ENCODE measurements at regions not wholly inside any gene's neighbourhood (a gene's known extent, or its start where the extent isn't known, plus 50 kb on each side); places are given as distances from the start of the nearest gene placed in this dataset.

GRCh38 chr16:86918637-86919036 is 340.3 kb downstream of the FOXL1 start (continued):
- TF ChIP-seq REST (tag by site-specific recombination; IDR thresholded peaks at IDR 0.05) (no peak), SCRT1 (tag by site-specific recombination; IDR thresholded peaks at IDR 0.05; ENCODE audit: borderline replicate concordance) (no peak), ZNF394 (tag by site-specific recombination; IDR thresholded peaks at IDR 0.05; ENCODE audit: borderline replicate concordance) (no peak), ZNF324 (tag by site-specific recombination; IDR thresholded peaks at IDR 0.05) (no peak)

GRCh38 chr16:86919078-86919477 is 340.7 kb downstream of the FOXL1 start:
- CTCF ChIA-PET, result no interaction called here
- no peak overlapping the region for H3K27ac ChIP-seq (ENCODE audit: extremely low read depth, low read depth, low read length)
- H3K9me3 ChIP-seq (ENCODE audit: control insufficient read depth, insufficient read depth, low read depth, low read length), result no peaks in the 10 kb centered on the region
- TF ChIP-seq ZBTB21 (tag by site-specific recombination; IDR thresholded peaks at IDR 0.05) (no peak), HOXC10 (CRISPR knock-in tag; IDR thresholded peaks at IDR 0.05) (no peak), REPIN1 (tag by site-specific recombination; IDR thresholded peaks at IDR 0.05; ENCODE audit: low read depth) (no peak), ZNF785 (tag by site-specific recombination; IDR thresholded peaks at IDR 0.05) (no peak), KLF1 (tag by site-specific recombination; IDR thresholded peaks at IDR 0.05) (no peak), YY2 (tag by site-specific recombination; IDR thresholded peaks at IDR 0.05) (no peak), REST (tag by site-specific recombination; IDR thresholded peaks at IDR 0.05) (no peak), ZBTB8A (tag by site-specific recombination; IDR thresholded peaks at IDR 0.05) (no peak), ZNF416 (tag by site-specific recombination; IDR thresholded peaks at IDR 0.05) (no peak), TRIM28 (IDR thresholded peaks at IDR 0.05; ENCODE audit: borderline replicate concordance, low read length) (no peak), ZNF548 (tag by site-specific recombination; IDR thresholded peaks at IDR 0.05) (no peak), ZNF501 (tag by site-specific recombination; IDR thresholded peaks at IDR 0.05) (no peak), ZNF157 (tag by site-specific recombination; IDR thresholded peaks at IDR 0.05) (no peak), KLF16 (tag by site-specific recombination; IDR thresholded peaks at IDR 0.05) (no peak), SP3 (tag by site-specific recombination; IDR thresholded peaks at IDR 0.05) (no peak), ZNF677 (tag by site-specific recombination; IDR thresholded peaks at IDR 0.05) (no peak), ZNF114 (tag by site-specific recombination; IDR thresholded peaks at IDR 0.05) (no peak), ZNF488 (tag by site-specific recombination; IDR thresholded peaks at IDR 0.05) (no peak), ZFP3 (tag by site-specific recombination; IDR thresholded peaks at IDR 0.05; ENCODE audit: low read depth) (no peak), AEBP2 (tag by site-specific recombination; IDR thresholded peaks at IDR 0.05; ENCODE audit: borderline replicate concordance) (no peak)
- no peak overlapping the region for H3K4me3 ChIP-seq (ENCODE audit: low read depth, low read length)
- no peaks in the 10 kb centered on the region for H3K4me1 ChIP-seq (ENCODE audit: control insufficient read depth, insufficient read depth, low read length)
- POLR2A ChIA-PET, result no interaction called here
- no peaks in the 10 kb centered on the region for H3K36me3 ChIP-seq (ENCODE audit: control insufficient read depth in 2 of 2, insufficient read depth in 1 of 2, low read length in 2 of 2)
